Osteoblast (primary cell): ENCODE measurements at regions not wholly inside any gene's neighbourhood (a gene's known extent, or its start where the extent isn't known, plus 50 kb on each side); places are given as distances from the start of the nearest gene placed in this dataset.

Source experiments
- DNase-seq: peaks from one replicate; pipeline ENCODE4 v3.0.0; 2011; ENCODE audit warnings: low spot score, mixed read lengths; ENCODE audit not compliant: insufficient read length; ENCODE audit errors: missing footprints
- H2AFZ ChIP-seq: 2 replicates; pipeline ENCODE4 v1.6.0; 2011; ENCODE audit warnings: mild to moderate bottlenecking, low read length
- H3K27ac ChIP-seq: 2 replicates; pipeline ENCODE4 v1.5.1; 2011; ENCODE audit warnings: mild to moderate bottlenecking, low read depth, low read length, moderate library complexity
- H3K27me3 ChIP-seq: 2 replicates; pipeline ENCODE4 v1.6.0; 2012; ENCODE audit warnings: mild to moderate bottlenecking, control low read depth, inconsistent platforms, low read length, moderate library complexity; ENCODE audit not compliant: insufficient read depth
- H3K36me3 ChIP-seq: 2 replicates; pipeline ENCODE4 v1.5.1; 2011; ENCODE audit warnings: mild to moderate bottlenecking, low read length, control low read depth, moderate library complexity; ENCODE audit not compliant: insufficient read depth
- H3K4me1 ChIP-seq: 2 replicates; pipeline ENCODE4 v1.5.1; 2011; ENCODE audit warnings: mild to moderate bottlenecking, low read length, control low read depth, moderate library complexity; ENCODE audit not compliant: insufficient read depth
- H3K4me2 ChIP-seq: 2 replicates; pipeline ENCODE4 v1.6.0; 2011; ENCODE audit warnings: mild to moderate bottlenecking, low read length; ENCODE audit not compliant: insufficient read depth
- H3K4me3 ChIP-seq: fragments of 200-600 bp; sonication (generic); 3 replicates; pipeline ENCODE4 v1.5.1; 2012; ENCODE audit warnings: mild to moderate bottlenecking, low read length, inconsistent platforms; ENCODE audit not compliant: insufficient read depth
- H3K79me2 ChIP-seq: 2 replicates; pipeline ENCODE4 v1.6.0; 2012; ENCODE audit warnings: mild to moderate bottlenecking, low read length, control low read depth, inconsistent platforms; ENCODE audit not compliant: insufficient read depth
- H3K9me3 ChIP-seq: 2 replicates; pipeline ENCODE4 v1.5.1; 2011; ENCODE audit warnings: low read depth, low read length, control low read depth
- H4K20me1 ChIP-seq: 2 replicates; pipeline ENCODE4 v1.6.0; 2012; ENCODE audit warnings: mild to moderate bottlenecking, low read length, control low read depth; ENCODE audit not compliant: insufficient read depth
- TF ChIP-seq, protein P1 (sequence below): IDR thresholded peaks from 2 replicates; pipeline ENCODE4 v1.5.1; 2011; ENCODE audit warnings: mild to moderate bottlenecking, low read depth, low read length, moderate library complexity; ENCODE audit errors: extremely low read depth

GRCh38 chr10:107487284-107487683 is 322.8 kb upstream of the SORCS1 start:
- H4K20me1 ChIP-seq, result no peaks in the 10 kb centered on the region
- no peaks in the 10 kb centered on the region for H3K4me1 ChIP-seq
- no peak overlapping the region for H2AFZ ChIP-seq
- no peak for DNase-seq
- no peak overlapping the region for H3K4me2 ChIP-seq
- no peaks in the 10 kb centered on the region for H3K27me3 ChIP-seq
- no peaks in the 10 kb centered on the region for H3K36me3 ChIP-seq
- no peak overlapping the region for H3K27ac ChIP-seq
- TF ChIP-seq, protein P1, sequence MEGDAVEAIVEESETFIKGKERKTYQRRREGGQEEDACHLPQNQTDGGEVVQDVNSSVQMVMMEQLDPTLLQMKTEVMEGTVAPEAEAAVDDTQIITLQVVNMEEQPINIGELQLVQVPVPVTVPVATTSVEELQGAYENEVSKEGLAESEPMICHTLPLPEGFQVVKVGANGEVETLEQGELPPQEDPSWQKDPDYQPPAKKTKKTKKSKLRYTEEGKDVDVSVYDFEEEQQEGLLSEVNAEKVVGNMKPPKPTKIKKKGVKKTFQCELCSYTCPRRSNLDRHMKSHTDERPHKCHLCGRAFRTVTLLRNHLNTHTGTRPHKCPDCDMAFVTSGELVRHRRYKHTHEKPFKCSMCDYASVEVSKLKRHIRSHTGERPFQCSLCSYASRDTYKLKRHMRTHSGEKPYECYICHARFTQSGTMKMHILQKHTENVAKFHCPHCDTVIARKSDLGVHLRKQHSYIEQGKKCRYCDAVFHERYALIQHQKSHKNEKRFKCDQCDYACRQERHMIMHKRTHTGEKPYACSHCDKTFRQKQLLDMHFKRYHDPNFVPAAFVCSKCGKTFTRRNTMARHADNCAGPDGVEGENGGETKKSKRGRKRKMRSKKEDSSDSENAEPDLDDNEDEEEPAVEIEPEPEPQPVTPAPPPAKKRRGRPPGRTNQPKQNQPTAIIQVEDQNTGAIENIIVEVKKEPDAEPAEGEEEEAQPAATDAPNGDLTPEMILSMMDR, result no peak
- H3K79me2 ChIP-seq, result no peaks in the 10 kb centered on the region
- no peaks in the 10 kb centered on the region for H3K9me3 ChIP-seq
- no peak overlapping the region for H3K4me3 ChIP-seq

- TF ChIP-seq, protein P1, result no peak
These were observed 320.5 kb upstream of the SORCS1 start for GRCh38 chr10:107485019-107485418.

GRCh38 chr10:107481881-107482280 is 317.4 kb upstream of the SORCS1 start:
- Histone ChIP-seq H3K27me3 (no peaks in the 10 kb centered on the region), H3K4me1 (no peaks in the 10 kb centered on the region), H2AFZ (no peak overlapping the region), H3K79me2 (no peaks in the 10 kb centered on the region), H3K4me3 (no peak overlapping the region), H4K20me1 (no peaks in the 10 kb centered on the region), H3K27ac (no peak overlapping the region), H3K36me3 (no peaks in the 10 kb centered on the region), H3K9me3 (no peaks in the 10 kb centered on the region), H3K4me2 (no peak overlapping the region)
- no peak for DNase-seq
- TF ChIP-seq, protein P1, result no peak

More at GRCh38 chr10:107485019-107485418, 320.5 kb upstream of the SORCS1 start:
- Histone ChIP-seq H3K4me2 (no peak overlapping the region), H3K4me1 (no peaks in the 10 kb centered on the region), H3K27ac (no peak overlapping the region), H4K20me1 (no peaks in the 10 kb centered on the region), H3K9me3 (no peaks in the 10 kb centered on the region), H3K27me3 (no peaks in the 10 kb centered on the region), H3K36me3 (no peaks in the 10 kb centered on the region), H3K79me2 (no peaks in the 10 kb centered on the region), H3K4me3 (no peak overlapping the region), H2AFZ (no peak overlapping the region)
- no peak for DNase-seq

- Histone ChIP-seq H3K4me2 (no peak overlapping the region), H3K27ac (no peak overlapping the region), H4K20me1 (no peaks in the 10 kb centered on the region), H3K4me3 (no peak overlapping the region), H3K27me3 (no peaks in the 10 kb centered on the region), H2AFZ (no peak overlapping the region), H3K4me1 (no peaks in the 10 kb centered on the region), H3K79me2 (no peaks in the 10 kb centered on the region), H3K36me3 (no peaks in the 10 kb centered on the region), H3K9me3 (no peaks in the 10 kb centered on the region)
- DNase-seq, result no peak
- TF ChIP-seq, protein P1, result no peak
These were observed 316.7 kb upstream of the SORCS1 start for GRCh38 chr10:107481224-107481623.
